GM18511 (cell line): ENCODE measurements at regions not wholly inside any gene's neighbourhood (a gene's known extent, or its start where the extent isn't known, plus 50 kb on each side); places are given as distances from the start of the nearest gene placed in this dataset.
A peak's percentile ranks its signal among the peaks of the same experiment; 100 is the strongest.
"Not testable (repeated sequence)": the region's sequence is repeated elsewhere in the genome, so short reads cannot be mapped to it uniquely, and the experiment has no call there.

Source experiments
- ATAC-seq: cut with Tn5 transposase; IDR thresholded peaks from one replicate; pipeline ENCODE4 v1.9.1; 2021; ENCODE audit warnings: mild to moderate bottlenecking, moderate library complexity; ENCODE audit not compliant: unreplicated experiment

- ATAC-seq: not testable (repeated sequence)
These were observed 778.7 kb upstream of the HS3ST5 start for GRCh38 chr6:115121513-115121912.

- no peak for ATAC-seq
These were observed 777.6 kb upstream of the HS3ST5 start for GRCh38 chr6:115120391-115120790.

GRCh38 chr6:115091461-115091860, 748.6 kb upstream of the HS3ST5 start:
- ATAC-seq: no peak

GRCh38 chr6:115078555-115078954, 735.7 kb upstream of the HS3ST5 start:
- no peak for ATAC-seq

- no peak for ATAC-seq
These were observed 729.1 kb upstream of the HS3ST5 start for GRCh38 chr6:115071962-115072361.

- ATAC-seq: no peak
These were observed 725.0 kb upstream of the HS3ST5 start for GRCh38 chr6:115067690-115068447.

- no peak for ATAC-seq
These were observed 721.9 kb upstream of the HS3ST5 start for GRCh38 chr6:115064680-115065079.

GRCh38 chr6:115060581-115060980, 717.8 kb upstream of the HS3ST5 start:
- ATAC-seq: no peak

- ATAC-seq: no peak
These were observed 715.8 kb upstream of the HS3ST5 start for GRCh38 chr6:115058414-115059211.

- ATAC-seq: no peak
These were observed 712.8 kb upstream of the HS3ST5 start for GRCh38 chr6:115055579-115055978.

GRCh38 chr6:115054242-115054641, 711.4 kb upstream of the HS3ST5 start:
- not testable (repeated sequence) for ATAC-seq

GRCh38 chr6:115053169-115053860, 710.5 kb upstream of the HS3ST5 start:
- no peak for ATAC-seq

GRCh38 chr6:115016593-115016992, 673.8 kb upstream of the HS3ST5 start:
- no peak for ATAC-seq

GRCh38 chr6:115004982-115005381, 662.2 kb upstream of the HS3ST5 start:
- ATAC-seq: no peak

GRCh38 chr6:115004204-115004603, 661.4 kb upstream of the HS3ST5 start:
- no peak for ATAC-seq

- ATAC-seq: no peak
These were observed 659.0 kb upstream of the HS3ST5 start for GRCh38 chr6:115001731-115002350.

- ATAC-seq: no peak
These were observed 657.9 kb upstream of the HS3ST5 start for GRCh38 chr6:115000736-115001135.

- no peak for ATAC-seq
These were observed 655.7 kb upstream of the HS3ST5 start for GRCh38 chr6:114998492-114998891.

- ATAC-seq: peak; percentile 70
These were observed 655.0 kb upstream of the HS3ST5 start for GRCh38 chr6:114997813-114998292.

GRCh38 chr6:114995526-114995925, 652.7 kb upstream of the HS3ST5 start:
- ATAC-seq: no peak
